WTC11 (cell line): ENCODE measurements at regions not wholly inside any gene's neighbourhood (a gene's known extent, or its start where the extent isn't known, plus 50 kb on each side); places are given as distances from the start of the nearest gene placed in this dataset.

ENCODE experiments used
- ATAC-seq: fragments of 200-7000 bp; cut with Tn5 transposase; 2 replicates; pipeline ENCODE4 v1.10.0; 2021; ENCODE audit warnings: mild to moderate bottlenecking, moderate library complexity
- CTCF ChIA-PET: fragments of 300-600 bp; sonication (Branson Sonifier 250); formaldehyde crosslinking; loops from one replicate; lab custom pipeline; 2021; ENCODE audit warnings: antibody characterized with exemption; lab: Charles Lee
- POLR2A ChIA-PET: fragments of 350-600 bp; sonication (Branson Sonifier 250); formaldehyde crosslinking; loops from one replicate; lab custom pipeline; 2021; ENCODE audit warnings: antibody characterized with exemption; lab: Charles Lee
- DNase-seq: peaks from one replicate; pipeline ENCODE4 v3.0.0; 2021; ENCODE audit warnings: low spot score
- H3K27ac Mint-ChIP-seq: 2 replicates; pipeline ENCODE4 v1.8.0; 2021; ENCODE audit warnings: mixed read lengths
- H3K27me3 Mint-ChIP-seq: 2 replicates; pipeline ENCODE4 v1.8.0; 2021; ENCODE audit warnings: low read depth, mild to moderate bottlenecking, moderate library complexity, mixed read lengths
- H3K36me3 Mint-ChIP-seq: 2 replicates; pipeline ENCODE4 v1.8.0; 2021; ENCODE audit warnings: mixed read lengths
- H3K4me1 Mint-ChIP-seq: 2 replicates; pipeline ENCODE4 v1.8.0; 2022; ENCODE audit warnings: mixed read lengths
- H3K4me3 Mint-ChIP-seq: 2 replicates; pipeline ENCODE4 v1.8.0; 2021; ENCODE audit warnings: mild to moderate bottlenecking, moderate library complexity, mixed read lengths
- H3K9me3 Mint-ChIP-seq: 2 replicates; pipeline ENCODE4 v1.8.0; 2021; ENCODE audit warnings: mixed read lengths
- CBFB ChIP-seq: sonication (generic); formaldehyde crosslinking; IDR thresholded peaks from 2 replicates; pipeline ENCODE4 v1.8.1; 2022; ENCODE audit warnings: mild to moderate bottlenecking, low read depth, missing genetic modification reagents
- ERG ChIP-seq: fragments of 250-450 bp; sonication (Bioruptor Pico); IDR thresholded peaks from 2 replicates; pipeline ENCODE4 v1.8.0; 2021; ENCODE audit warnings: mild to moderate bottlenecking
- ETV6 ChIP-seq: sonication (generic); formaldehyde crosslinking; IDR thresholded peaks from 2 replicates; pipeline ENCODE4 v1.8.1; 2022; ENCODE audit warnings: mild to moderate bottlenecking, missing genetic modification reagents
- FOXK1 ChIP-seq: sonication (generic); formaldehyde crosslinking; IDR thresholded peaks from 2 replicates; pipeline ENCODE4 v1.8.0; 2022; ENCODE audit warnings: mild to moderate bottlenecking, moderate library complexity, missing genetic modification reagents
- FOXP4 ChIP-seq: sonication (generic); formaldehyde crosslinking; IDR thresholded peaks from 2 replicates; pipeline ENCODE4 v1.8.0; 2022; ENCODE audit warnings: mild to moderate bottlenecking, missing genetic modification reagents
- IRF1 ChIP-seq: sonication (generic); formaldehyde crosslinking; IDR thresholded peaks from 2 replicates; pipeline ENCODE4 v1.8.0; 2023; ENCODE audit warnings: missing genetic modification reagents
- IRF2 ChIP-seq: sonication (generic); formaldehyde crosslinking; IDR thresholded peaks from 2 replicates; pipeline ENCODE4 v1.8.0; 2022; ENCODE audit warnings: low read depth, missing genetic modification reagents, borderline replicate concordance
- MYBL2 ChIP-seq: sonication (generic); formaldehyde crosslinking; IDR thresholded peaks from 2 replicates; pipeline ENCODE4 v1.8.1; 2023; ENCODE audit warnings: mild to moderate bottlenecking, moderate library complexity, missing genetic modification reagents
- NR2C2 ChIP-seq: sonication (generic); formaldehyde crosslinking; IDR thresholded peaks from 2 replicates; pipeline ENCODE4 v1.8.0; 2022; ENCODE audit warnings: mild to moderate bottlenecking, missing genetic modification reagents
- OVOL2 ChIP-seq: fragments of 250-450 bp; sonication (Bioruptor Pico); IDR thresholded peaks from 2 replicates; pipeline ENCODE4 v1.9.0; 2021; ENCODE audit warnings: mild to moderate bottlenecking, borderline replicate concordance
- PRDM15 ChIP-seq: sonication (generic); formaldehyde crosslinking; IDR thresholded peaks from 2 replicates; pipeline ENCODE4 v1.8.0; 2022; ENCODE audit warnings: missing genetic modification reagents
- RORB ChIP-seq: fragments of 250-450 bp; sonication (Bioruptor Pico); IDR thresholded peaks from 2 replicates; pipeline ENCODE4 v1.9.0; 2021; ENCODE audit warnings: mild to moderate bottlenecking
- SMAD3 ChIP-seq: sonication (generic); formaldehyde crosslinking; IDR thresholded peaks from 2 replicates; pipeline ENCODE4 v1.8.0; 2022; ENCODE audit warnings: missing genetic modification reagents, mild to moderate bottlenecking, borderline replicate concordance
- SOX15 ChIP-seq: fragments of 250-450 bp; sonication (Bioruptor Pico); IDR thresholded peaks from 2 replicates; pipeline ENCODE4 v1.9.0; 2021; ENCODE audit warnings: mild to moderate bottlenecking
- SP1 ChIP-seq: sonication (generic); formaldehyde crosslinking; conservative IDR thresholded peaks from 2 replicates; pipeline ENCODE4 v1.8.1; 2022; ENCODE audit warnings: missing genetic modification reagents
- USF2 ChIP-seq: sonication (generic); formaldehyde crosslinking; IDR thresholded peaks from 2 replicates; pipeline ENCODE4 v1.8.1; 2023; ENCODE audit warnings: mild to moderate bottlenecking, missing genetic modification reagents, moderate library complexity
- ZBTB43 ChIP-seq: sonication (generic); formaldehyde crosslinking; IDR thresholded peaks from 2 replicates; pipeline ENCODE4 v1.8.1; 2023; ENCODE audit warnings: mild to moderate bottlenecking, missing genetic modification reagents
- ZMAT4 ChIP-seq: fragments of 250-450 bp; sonication (Bioruptor Pico); IDR thresholded peaks from 2 replicates; pipeline ENCODE4 v1.9.0; 2021; ENCODE audit warnings: mild to moderate bottlenecking
- ZNF416 ChIP-seq: fragments of 250-450 bp; sonication (Bioruptor Pico); IDR thresholded peaks from 2 replicates; pipeline ENCODE4 v1.9.0; 2021; ENCODE audit warnings: mild to moderate bottlenecking, inconsistent platforms
- ZNF423 ChIP-seq: fragments of 250-450 bp; sonication (Bioruptor Pico); IDR thresholded peaks from 2 replicates; pipeline ENCODE4 v2.1.2; 2022; ENCODE audit warnings: mild to moderate bottlenecking, moderate library complexity
- ZNF532 ChIP-seq: fragments of 250-450 bp; sonication (Bioruptor Pico); IDR thresholded peaks from 2 replicates; pipeline ENCODE4 v1.9.0; 2021; ENCODE audit warnings: mild to moderate bottlenecking, borderline replicate concordance

- TF ChIP-seq FOXP4 (no peak), ZNF416 (CRISPR knock-in tag) (no peak)
Observed at GRCh38 chr2:217597145-217597544, 405.6 kb downstream of the TNS1 start (continued).

- ChIA-PET CTCF (interaction anchor here (2.4 kb wide), 1 partner anchor 57 kb away, joined by 9 read pairs; no protein-coding TSS in a partner anchor), POLR2A (no interaction called here)
- DNase-seq (no peak), ATAC-seq (peak; percentile 75)
- Mint-ChIP-seq H3K36me3 (peaks cover 7% of the 10 kb centered on the region), H3K4me1 (peaks cover 40% of the 10 kb centered on the region), H3K27ac (no peak overlapping the region), H3K27me3 (peaks cover 3% of the 10 kb centered on the region; the same call in 1 of the 2 replicates), H3K4me3 (no peak overlapping the region), H3K9me3 (peaks cover 20% of the 10 kb centered on the region)
- TF ChIP-seq SOX15 (CRISPR knock-in tag) (no peak), ZNF423 (CRISPR knock-in tag) (no peak), NR2C2 (CRISPR knock-in tag) (no peak), OVOL2 (CRISPR knock-in tag) (no peak), RORB (CRISPR knock-in tag) (no peak), SP1 (no peak), ZBTB43 (CRISPR knock-in tag) (no peak), PRDM15 (CRISPR knock-in tag) (no peak), SMAD3 (no peak), ZMAT4 (CRISPR knock-in tag) (no peak), USF2 (CRISPR knock-in tag) (no peak; the same call in 1 of the 2 replicates), IRF1 (CRISPR knock-in tag) (no peak), MYBL2 (CRISPR knock-in tag) (no peak), FOXK1 (CRISPR knock-in tag) (no peak), CBFB (CRISPR knock-in tag) (no peak), ERG (CRISPR knock-in tag) (no peak), IRF2 (no peak), ZNF532 (CRISPR knock-in tag) (no peak), ETV6 (CRISPR knock-in tag) (no peak)
Observed at GRCh38 chr2:217593732-217594131, 409.1 kb downstream of the TNS1 start.
